Medulla oblongata (tissue), 1 donor: ENCODE measurements at regions not wholly inside any gene's neighbourhood (a gene's known extent, or its start where the extent isn't known, plus 50 kb on each side); places are given as distances from the start of the nearest gene placed in this dataset.
A peak's percentile ranks its signal among the peaks of the same experiment; 100 is the strongest.
"Not testable (repeated sequence)": the region's sequence is repeated elsewhere in the genome, so short reads cannot be mapped to it uniquely, and the experiment has no call there.

Experiments
- DNase-seq: peaks from one replicate; pipeline ENCODE4 v3.0.0-alpha.2; 2015; ENCODE audit errors: extremely low spot score

DNA sequence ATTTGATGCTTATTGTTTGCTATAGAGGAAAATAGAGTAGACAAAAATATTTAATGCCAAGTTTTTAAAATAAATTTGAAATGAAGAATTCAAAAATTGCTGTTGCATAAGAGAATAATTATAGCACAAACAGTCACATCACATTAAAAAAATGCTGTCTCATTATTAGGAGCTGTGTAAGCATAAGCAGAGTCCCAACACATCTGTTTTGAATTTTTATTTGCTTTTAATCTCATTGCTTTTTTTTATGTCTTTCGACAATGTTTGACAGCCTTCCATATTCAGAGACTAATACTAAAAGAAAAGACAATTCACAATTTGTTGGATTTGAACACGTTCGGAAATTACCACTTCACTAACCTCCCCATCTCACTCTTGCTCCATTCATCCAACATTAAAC lies 143.5 kb downstream of the TFPI2 start:
- DNase-seq = no peak

DNA sequence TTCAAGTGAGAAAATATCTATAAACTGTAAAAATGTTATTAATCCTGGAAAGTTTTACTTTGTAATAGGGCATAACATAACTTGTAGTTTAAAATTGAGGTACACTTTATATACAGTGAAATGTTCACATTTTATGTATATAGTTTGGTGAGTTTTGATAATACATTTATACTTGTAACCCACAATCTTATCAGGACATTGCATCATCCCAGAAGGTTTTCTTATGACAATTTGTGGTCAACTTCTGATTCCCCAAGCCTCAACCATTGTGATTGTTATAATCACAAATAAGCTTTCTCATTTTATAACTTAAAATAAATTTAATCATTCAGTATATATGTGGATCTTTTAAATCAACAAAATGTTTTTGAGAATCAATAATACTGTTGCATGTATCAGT lies 151.1 kb downstream of the TFPI2 start:
- no peak for DNase-seq

DNA sequence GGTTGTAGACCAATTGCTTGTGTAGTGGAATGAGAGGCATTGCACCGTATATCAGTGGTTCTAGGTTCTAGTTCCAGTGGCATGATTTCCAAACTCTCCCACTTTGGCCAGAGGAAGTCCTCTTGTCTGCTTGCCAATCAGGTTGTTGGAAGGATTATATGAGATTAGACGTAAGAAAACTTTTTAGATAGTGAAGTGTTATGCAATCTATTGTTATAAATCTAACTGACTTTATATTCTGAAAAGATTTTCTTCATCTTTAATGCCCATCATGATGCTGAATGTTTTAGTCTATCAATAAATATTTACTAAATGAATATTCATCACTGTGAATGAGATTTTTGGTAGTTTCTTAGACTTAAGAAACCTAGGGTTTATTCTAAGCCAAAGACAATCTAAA lies 152.6 kb downstream of the TFPI2 start:
- DNase-seq = no peak

DNA sequence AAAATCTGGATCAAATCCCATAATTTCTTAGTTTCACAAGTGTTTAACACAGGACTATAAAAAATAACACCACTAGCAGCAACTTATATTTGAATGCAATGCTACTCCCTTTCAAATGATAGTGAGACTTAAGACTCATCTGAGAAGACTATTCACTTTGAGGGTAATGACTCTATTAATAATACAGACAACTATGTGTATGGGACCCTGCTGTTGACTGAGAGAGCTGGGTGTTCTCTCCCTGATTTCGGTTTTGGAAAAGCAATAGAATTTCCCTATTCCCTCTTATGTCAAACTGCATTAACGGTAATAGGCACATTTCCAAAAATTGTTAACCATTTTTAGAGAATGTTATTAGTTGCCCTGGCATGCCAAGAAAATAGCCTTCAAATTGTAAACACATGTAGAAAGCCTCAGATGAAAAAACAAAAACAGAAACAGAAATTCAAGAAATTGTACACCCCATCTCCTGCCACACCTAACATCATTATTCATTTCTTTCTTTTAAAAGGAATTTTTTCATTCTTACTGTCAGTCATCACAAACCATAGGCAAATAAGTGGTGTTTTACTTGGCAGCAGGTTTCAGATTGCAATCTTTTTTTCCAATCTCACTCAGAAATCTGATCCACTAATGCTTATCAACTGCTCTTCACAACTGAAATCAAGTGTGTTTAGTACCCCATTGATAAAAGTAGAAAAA lies 153.7 kb downstream of the TFPI2 start:
- DNase-seq = no peak

DNA sequence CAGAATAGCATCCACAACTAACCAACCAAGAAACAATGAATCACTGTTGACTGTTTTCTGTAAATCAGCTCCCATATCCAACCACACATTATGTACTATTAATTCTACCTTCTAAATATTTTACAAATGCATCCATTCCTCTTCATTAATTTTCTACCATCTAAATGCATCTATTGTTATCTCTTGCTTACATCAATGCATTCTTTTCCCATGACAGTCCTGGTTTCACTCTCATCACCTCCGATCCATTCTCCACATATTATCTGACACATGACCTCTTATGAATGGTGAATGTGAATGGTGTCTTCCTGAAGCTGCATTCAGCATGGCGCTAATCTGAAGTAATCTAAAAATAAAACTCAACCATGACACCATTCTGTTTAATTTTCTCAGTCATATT lies 153.8 kb upstream of the CALCR start:
- DNase-seq = no peak

DNA sequence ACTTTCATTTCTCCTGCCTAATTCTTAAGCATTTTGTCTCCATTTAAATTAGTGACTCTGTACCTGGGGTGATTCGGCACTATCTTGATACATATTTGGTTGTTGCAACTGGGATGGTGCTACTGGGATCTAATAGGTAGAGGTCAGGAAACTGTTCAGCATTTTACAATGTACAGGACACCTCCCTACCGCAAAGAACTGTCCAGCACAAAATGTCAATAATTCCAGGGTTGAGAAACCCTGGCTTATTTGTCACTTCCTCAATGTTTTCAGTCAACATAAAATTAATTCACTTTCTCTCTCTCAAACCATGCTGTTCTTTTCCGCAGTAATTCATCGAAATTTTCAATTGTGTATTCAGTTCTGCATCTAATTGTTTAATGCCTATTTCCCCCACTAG lies 151.4 kb upstream of the CALCR start:
- DNase-seq = no peak

DNA sequence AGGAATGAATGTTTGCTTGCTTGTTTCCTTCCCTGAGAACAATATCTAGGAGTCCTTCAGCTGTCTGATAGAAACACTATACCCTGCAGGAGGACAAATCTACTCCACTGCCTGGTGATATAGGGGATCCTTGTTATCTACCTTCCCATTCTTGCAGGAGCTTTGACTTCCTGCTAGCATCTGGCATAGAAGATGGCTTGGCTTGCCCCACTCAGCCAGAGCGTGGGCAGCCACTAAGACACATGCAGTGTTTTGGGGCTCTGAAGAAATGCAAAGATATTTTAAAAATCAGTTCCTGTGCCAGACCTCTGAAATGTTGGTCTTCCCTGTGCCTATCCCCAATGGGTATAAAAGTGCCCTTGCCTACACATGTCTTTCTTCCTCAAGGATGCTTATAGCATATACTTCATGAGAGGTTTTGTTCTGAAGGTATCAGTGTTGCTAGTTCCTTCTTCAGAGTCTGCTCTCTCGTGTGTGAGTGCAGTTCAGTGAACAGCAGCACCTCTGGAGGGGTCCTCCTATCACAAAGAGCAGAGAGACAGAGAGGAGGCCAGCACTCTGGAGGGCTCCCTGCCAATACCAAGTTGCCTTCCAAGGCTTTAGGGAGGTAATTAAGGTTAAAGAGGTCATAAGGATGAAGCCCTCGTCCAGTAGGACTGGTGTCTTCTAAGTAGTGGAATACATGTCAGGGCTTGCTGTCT lies 149.1 kb upstream of the CALCR start:
- DNase-seq = no peak

DNA sequence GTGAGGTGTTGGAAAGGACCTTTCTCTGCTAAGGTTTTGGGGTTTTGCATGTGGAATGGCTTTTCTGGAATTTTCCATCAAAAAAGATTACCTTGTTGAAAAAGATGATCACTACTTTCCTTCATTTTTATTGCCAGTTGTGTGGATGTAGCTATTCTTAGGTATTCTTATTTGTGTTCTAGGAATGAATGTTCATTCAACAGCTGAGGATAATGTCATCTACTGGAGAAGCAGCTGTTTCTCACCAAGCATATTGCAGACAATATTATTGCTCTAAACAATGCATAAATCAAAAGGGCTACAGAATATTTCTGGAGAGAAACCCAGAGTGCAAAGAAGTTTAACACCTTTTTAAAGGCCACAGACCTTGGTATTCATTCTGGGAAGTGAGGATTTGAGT lies 145.6 kb upstream of the CALCR start:
- no peak for DNase-seq

DNA sequence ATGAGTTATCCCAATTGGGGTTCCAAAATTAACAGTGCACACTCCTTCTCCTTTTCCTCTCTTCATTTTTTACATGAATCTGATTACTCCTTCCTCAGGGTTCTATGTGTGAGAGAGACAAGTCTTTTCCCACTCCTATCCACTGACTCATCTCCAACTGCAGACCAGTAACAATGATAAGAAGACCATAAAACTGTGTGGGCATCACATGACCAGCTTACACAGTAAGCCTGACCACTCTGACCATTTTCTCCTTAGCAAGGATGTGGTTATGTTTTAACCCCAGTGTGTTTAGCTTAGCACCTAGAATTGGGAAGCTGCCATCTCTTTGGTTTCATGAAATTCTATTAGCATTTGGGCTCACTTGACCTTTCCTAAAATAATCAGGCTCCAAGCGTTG lies 145.0 kb upstream of the CALCR start:
- no peak for DNase-seq

DNA sequence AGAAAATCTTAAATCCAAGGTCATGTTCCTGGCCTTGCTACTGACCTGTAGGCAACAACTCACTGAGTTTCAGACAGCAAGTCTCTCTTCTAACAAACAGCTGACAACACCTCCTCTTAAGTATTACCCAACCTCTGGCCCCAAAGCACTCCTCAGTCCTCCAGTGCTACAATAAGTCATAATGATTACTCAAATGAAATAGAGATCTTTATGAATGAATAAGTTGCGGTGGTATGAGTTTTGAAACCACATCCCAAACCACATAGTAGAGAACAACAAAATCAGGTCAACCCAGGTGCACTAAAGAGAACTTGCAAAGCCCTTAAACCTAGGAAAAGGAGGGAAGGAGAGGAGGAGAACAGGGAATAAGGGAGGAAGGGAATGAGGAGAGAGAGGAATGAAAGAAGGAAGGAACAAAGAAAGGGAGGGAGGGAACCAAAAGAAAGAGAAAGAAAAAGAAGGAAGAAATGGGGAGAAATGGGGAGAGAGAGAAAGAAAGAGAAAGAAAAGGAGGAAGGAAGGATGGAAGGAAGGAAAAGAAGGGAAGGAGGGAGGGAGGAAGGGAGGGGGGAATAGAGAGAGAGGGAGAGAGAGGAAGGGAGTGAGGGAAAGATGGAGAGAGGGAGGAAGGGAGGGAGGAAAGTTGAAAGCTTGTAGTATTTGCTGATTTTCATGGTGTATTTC lies 142.8 kb upstream of the CALCR start:
- no peak for DNase-seq

DNA sequence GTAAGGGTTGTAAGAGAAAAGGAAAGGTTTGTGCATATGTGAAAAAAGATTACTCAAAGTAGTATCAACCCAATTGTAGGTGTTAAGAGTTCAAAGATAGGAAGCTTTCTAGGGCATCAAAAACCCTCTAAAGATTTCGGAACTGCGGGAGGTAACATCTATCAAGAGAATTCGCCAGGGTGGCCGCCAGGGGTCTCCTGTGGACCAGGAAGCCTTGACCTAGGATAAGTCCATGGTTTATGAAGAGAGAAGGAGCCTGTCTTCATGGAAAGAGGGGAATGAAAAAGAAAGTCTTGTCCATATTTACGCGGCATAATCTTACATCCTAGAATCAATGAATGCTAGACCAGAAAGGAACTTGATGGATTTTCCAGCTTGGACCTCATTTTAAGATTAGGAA lies 140.7 kb upstream of the CALCR start:
- peak; percentile 29 for DNase-seq

DNA sequence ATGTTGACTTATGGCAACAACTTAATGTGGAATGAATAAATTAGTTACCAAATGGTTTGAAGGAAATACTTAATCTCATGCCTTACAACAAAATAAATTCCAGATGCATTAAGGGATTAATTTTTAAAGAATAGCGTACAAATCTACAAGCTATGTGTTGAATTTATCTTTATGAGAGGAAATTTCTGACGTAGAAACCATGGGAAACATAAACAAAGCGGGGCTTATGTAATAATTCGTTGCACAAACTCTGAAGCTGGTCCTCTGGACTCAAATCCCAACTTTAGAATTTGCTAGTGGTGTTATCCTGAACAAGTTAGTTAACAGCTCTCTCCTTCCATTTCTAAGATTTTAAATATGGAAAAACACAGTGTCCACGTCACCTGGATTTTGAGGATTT lies 137.4 kb upstream of the CALCR start:
- DNase-seq = no peak

DNA sequence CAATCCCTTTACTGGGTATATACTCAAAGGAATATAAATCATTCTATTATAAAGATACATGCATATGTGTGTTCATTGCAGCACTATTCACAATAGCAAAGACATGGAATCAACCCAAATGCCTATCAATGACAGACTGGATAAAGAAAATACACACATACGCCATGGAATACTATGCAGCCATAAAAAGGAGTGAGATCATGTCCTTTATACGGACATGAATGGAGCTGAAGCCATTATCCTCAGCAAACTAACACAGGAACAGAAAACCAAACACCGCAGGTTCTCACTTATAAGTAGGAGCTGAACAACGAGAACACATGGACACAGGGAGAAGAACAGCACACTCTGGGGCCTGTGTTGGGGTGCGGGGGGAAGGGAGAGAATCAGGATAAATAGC lies 133.7 kb upstream of the CALCR start:
- DNase-seq = not testable (repeated sequence)

DNA sequence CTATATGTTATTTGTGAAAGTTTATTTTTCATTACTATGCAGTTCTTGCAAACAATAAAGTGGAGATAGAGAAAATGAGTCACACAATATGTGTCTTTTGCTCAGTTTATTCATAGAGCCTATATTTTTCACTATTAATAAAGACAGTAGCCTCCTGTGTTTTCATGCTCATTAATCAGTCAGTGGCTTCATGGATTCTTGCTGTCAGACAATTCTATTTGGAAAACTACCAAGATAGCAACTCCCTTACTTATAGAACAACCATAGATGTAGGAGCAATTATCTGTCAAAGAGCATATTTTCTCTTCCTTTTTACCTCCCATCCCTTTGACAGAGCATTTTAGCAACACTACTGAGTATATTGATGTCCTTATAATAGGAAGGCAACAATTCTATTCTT lies 132.7 kb upstream of the CALCR start:
- no peak for DNase-seq

DNA sequence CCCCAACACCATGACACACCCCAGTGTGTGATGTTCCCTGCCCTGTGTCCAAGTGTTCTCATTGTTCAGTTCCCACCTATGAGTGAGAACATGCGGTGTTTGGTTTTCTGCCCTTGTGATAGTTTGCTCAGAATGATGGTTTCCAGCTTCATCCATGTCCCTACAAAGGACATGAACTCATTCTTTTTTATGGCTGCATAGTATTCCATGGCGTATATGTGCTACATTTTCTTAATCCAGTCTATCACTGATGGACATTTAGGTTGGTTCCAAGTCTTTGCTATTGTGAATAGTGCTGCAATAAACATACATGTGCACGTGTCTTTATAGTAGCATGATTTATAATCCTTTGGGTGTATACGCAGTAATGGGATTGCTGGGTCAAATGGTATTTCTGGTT lies 131.6 kb upstream of the CALCR start:
- DNase-seq = not testable (repeated sequence)

DNA sequence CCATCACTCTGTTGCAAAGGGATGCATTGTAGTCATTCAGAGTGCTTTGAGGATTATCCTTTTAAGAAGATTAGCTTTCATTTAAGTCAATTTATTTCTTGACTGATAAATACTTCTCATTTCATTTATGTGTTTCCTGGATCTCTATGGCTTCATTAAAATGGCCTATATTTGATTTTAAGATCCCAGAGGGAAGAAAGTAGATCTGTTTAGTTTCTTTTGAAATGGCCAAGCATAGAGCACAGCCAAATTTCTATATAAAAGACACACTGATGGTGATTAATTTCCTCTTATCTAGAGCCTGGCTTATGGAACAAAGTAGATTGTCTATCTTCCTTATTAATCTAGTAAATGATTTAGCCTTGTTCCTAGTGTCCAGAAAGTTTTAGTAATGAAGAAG lies 129.7 kb upstream of the CALCR start:
- no peak for DNase-seq

DNA sequence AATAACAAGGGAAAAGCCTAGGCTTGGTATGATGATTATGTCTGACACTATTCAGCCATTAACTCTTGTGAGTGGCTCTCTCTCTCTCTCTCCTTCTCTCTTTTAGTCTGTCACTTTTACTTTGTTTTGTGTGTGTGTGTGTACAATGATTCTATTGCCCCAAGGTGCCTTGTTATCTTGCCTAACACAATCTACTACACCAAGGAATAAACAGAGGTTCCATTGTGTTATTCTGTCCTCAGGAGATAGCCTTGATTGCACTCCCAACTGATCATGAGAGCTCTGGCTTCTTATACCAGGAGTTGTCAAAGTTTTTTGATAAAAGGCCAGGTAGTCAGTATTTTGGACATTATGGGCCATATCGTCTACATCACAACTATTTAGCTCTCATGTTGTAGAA lies 123.4 kb upstream of the CALCR start:
- DNase-seq = no peak

DNA sequence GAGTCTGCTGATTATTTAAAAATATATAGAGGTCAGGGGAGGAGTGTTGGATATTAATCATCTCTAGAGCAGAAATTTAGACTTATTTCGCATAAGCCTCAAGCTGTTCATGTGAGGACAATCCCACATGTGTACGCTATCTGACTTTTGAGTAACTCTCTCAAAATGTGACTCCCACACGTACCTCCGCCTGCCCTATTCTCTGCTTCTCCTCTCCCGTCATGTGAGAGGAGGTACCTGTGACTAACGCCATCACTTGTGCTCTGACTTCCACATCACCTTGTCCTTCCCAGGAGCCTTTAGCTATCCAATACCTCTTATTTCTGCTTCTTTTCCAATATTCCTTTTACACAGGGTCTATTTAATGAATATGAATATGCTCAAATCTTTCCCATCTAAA lies 119.3 kb upstream of the CALCR start:
- no peak for DNase-seq

DNA sequence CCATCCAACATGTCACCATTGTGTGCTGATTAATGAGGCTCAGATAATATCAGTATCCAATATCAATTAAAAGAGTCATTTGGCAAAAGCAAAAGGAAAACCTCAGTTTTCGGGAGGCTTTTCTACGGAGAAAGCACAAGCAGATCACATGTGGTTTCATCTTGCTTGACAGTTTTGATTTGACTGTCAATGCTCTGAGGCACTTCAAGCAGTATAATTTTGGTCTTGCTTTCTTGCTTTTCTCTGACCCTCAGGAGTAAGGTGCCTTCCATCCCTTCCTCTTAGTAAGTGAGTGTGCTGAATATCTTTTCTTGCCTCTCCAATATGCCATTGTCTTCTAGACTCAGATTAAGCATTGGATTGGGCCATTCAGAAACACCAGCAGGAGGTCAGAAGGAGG lies 115.5 kb upstream of the CALCR start:
- DNase-seq = no peak

DNA sequence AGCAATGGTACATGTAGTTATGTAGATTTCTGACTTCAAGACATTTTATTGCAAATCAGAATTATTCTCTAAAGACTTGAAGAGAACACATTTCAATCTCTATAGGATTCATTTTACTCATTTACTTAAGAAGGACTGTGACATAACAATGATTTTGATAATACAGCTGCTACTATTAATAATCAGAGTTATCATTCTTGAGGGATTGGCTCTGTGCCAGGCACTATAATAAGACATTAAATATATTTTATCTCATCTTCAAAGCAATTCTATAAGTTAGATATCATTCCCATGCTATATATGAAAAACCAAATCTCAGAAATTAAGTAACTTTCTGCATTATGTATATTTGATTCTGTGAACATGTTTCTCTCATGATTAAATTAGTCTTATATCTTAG lies 103.7 kb upstream of the CALCR start:
- DNase-seq = no peak

DNA sequence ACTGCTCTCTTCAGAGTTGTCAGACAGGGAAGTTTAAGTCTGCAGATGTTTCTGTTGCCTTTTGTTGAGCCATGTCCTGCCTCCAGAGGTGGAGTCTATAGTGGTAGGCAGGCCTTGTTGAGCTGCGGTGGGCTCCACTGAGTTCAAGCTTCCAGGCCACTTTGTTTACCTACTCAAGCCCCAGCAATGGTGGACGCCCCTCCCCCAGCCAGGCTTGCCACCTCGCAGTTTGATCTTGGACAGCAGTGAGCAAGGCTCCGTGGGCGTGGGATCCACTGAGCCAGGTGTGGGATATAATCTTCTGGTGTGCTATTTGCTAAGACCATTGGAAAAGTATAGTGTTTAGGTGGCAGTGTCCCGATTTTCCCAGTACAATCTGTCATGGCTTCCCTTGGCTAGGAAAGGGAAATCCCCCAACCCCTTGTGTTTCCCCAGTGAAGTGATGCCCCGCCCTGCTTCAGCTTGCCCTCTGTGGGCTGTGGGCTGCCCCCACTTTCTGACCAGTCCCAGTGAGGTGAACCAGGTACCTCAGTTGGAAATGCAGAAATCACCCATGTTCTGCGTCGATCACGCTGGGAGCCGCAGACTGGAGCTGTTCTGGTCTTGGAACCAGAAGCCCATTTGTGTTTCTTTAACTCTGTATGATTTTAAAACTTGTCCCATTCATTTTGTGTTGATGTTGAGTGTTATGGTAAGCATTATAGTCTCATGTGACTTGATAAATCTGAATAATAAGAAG lies 89.2 kb upstream of the CALCR start:
- DNase-seq = no peak

DNA sequence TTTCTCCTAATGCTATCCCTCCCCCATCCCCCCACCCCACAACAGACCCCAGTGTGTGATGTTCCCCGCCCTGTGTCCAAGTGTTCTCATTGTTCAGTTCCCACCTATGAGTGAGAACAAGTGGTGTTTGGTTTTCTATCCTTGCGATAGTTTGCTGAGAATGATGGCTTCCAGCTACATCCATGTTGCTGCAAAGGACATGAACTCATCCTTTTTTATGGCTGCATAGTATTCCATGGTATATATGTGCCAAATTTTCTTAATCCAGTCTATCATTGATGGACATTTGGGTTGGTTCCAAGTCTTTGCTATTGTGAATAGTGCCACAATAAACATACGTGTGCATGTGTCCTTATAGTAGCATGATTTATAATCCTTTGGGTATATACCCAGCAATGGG lies 83.6 kb upstream of the CALCR start:
- DNase-seq = not testable (repeated sequence)
